CD14-positive monocyte (primary cell): ENCODE measurements at regions not wholly inside any gene's neighbourhood (a gene's known extent, or its start where the extent isn't known, plus 50 kb on each side); places are given as distances from the start of the nearest gene placed in this dataset.

Source experiments
- DNase-seq, 3 donors: peaks; one replicate each; pipeline ENCODE4 v3.0.0-alpha.2; 2011 to 2022
- H2AFZ ChIP-seq: 2 replicates; pipeline ENCODE4 v1.6.0; 2012; ENCODE audit warnings: mild to moderate bottlenecking, low read depth, low read length, inconsistent platforms; ENCODE audit not compliant: insufficient read depth, poor library complexity, severe bottlenecking
- H3K27ac ChIP-seq, 2 donors: 1 replicate in 1 of 2; 2 replicates in 1 of 2; pipeline ENCODE4 v1.5.1; 2012 to 2013; ENCODE audit warnings: low read length in 2 of 2, control low read depth in 1 of 2, inconsistent platforms in 1 of 2, low read depth in 1 of 2, mild to moderate bottlenecking in 1 of 2
- H3K27me3 ChIP-seq, 2 donors: one replicate each; pipeline versions ENCODE4 v1.6.0 to v1.6.1; 2011 to 2013; ENCODE audit warnings: low read length in 2 of 2; ENCODE audit not compliant: control insufficient read depth in 2 of 2, insufficient read depth in 2 of 2
- H3K36me3 ChIP-seq, 2 donors: replicated peaks in 1 of 2; 1 replicate in 1 of 2; 2 replicates in 1 of 2; pipeline versions ENCODE4 v1.5.1 to v1.6.1; 2012 to 2013; ENCODE audit warnings: low read length in 2 of 2, control low read depth in 1 of 2, inconsistent platforms in 1 of 2, mild to moderate bottlenecking in 1 of 2; ENCODE audit not compliant: insufficient read depth in 2 of 2, control insufficient read depth in 1 of 2
- H3K4me1 ChIP-seq, 2 donors: 1 replicate in 1 of 2; 2 replicates in 1 of 2; pipeline versions ENCODE4 v1.5.1 to v1.6.1; 2012 to 2013; ENCODE audit warnings: low read length in 2 of 2, control low read depth in 1 of 2, inconsistent platforms in 1 of 2, mild to moderate bottlenecking in 1 of 2, moderate library complexity in 1 of 2; ENCODE audit not compliant: insufficient read depth in 2 of 2, control insufficient read depth in 1 of 2
- H3K4me2 ChIP-seq: replicated peaks from 2 replicates; pipeline ENCODE3; 2012; ENCODE audit warnings: low read length, moderate library complexity, mild to moderate bottlenecking; ENCODE audit not compliant: poor library complexity, severe bottlenecking; ENCODE audit errors: extremely low read depth
- H3K4me3 ChIP-seq, 3 experiments: fragments of 200-600 bp in 1 of 3; sonication (generic) in 1 of 3; replicated peaks in 1 of 3; 1 replicate in 2 of 3; 2 replicates in 1 of 3; pipeline ENCODE4 v1.5.1; 2011 to 2013; ENCODE audit warnings: low read length in 3 of 3, mild to moderate bottlenecking in 3 of 3, control low read depth in 2 of 3, low read depth in 2 of 3, inconsistent platforms in 1 of 3, moderate library complexity in 1 of 3
- H3K79me2 ChIP-seq: 2 replicates; pipeline ENCODE4 v1.6.0; 2012; ENCODE audit warnings: mild to moderate bottlenecking, control low read depth, inconsistent platforms, low read length, moderate library complexity; ENCODE audit not compliant: insufficient read depth
- H3K9ac ChIP-seq: 2 replicates; pipeline ENCODE4 v1.6.0; 2017; ENCODE audit warnings: low read length, mild to moderate bottlenecking; ENCODE audit not compliant: insufficient read depth, poor library complexity, severe bottlenecking
- H3K9me3 ChIP-seq, 2 donors: replicated peaks in 1 of 2; 1 replicate in 1 of 2; 2 replicates in 1 of 2; pipeline versions ENCODE4 v1.5.1 to v1.6.1; 2012 to 2013; ENCODE audit warnings: low read length in 2 of 2, control low read depth in 1 of 2; ENCODE audit not compliant: control insufficient read depth in 1 of 2, insufficient read depth in 1 of 2
- H4K20me1 ChIP-seq: 2 replicates; pipeline ENCODE4 v1.6.0; 2012; ENCODE audit warnings: mild to moderate bottlenecking, low read length, control low read depth, moderate library complexity; ENCODE audit not compliant: insufficient read depth
- H3K27ac Mint-ChIP-seq, 7 donors: one replicate each; pipeline ENCODE4 v1.8.0; 2020; ENCODE audit warnings: mild to moderate bottlenecking in 7 of 7, mixed read lengths in 7 of 7, moderate library complexity in 6 of 7, inconsistent platforms in 2 of 7
- H3K27me3 Mint-ChIP-seq, 3 donors: one replicate each; pipeline ENCODE4 v1.8.0; 2021 to 2022; ENCODE audit warnings: low read depth in 3 of 3, mild to moderate bottlenecking in 3 of 3, mixed read lengths in 3 of 3, moderate library complexity in 3 of 3, inconsistent platforms in 1 of 3
- H3K36me3 Mint-ChIP-seq, 2 donors: one replicate each; pipeline ENCODE4 v1.8.0; 2020; ENCODE audit warnings: mixed read lengths in 2 of 2, inconsistent platforms in 1 of 2, mild to moderate bottlenecking in 1 of 2
- H3K4me1 Mint-ChIP-seq: one replicate; pipeline ENCODE4 v1.8.0; 2020; ENCODE audit warnings: mild to moderate bottlenecking, mixed read lengths
- H3K4me3 Mint-ChIP-seq, 2 donors: one replicate each; pipeline ENCODE4 v1.8.0; 2020; ENCODE audit warnings: mild to moderate bottlenecking in 2 of 2, mixed read lengths in 2 of 2, moderate library complexity in 1 of 2
- H3K9me3 Mint-ChIP-seq, 7 donors: one replicate each; pipeline ENCODE4 v1.8.0; 2020 to 2022; ENCODE audit warnings: mixed read lengths in 7 of 7, mild to moderate bottlenecking in 6 of 7, moderate library complexity in 6 of 7, inconsistent platforms in 2 of 7
- WGBS: methylation state at CpG from one replicate; pipeline ENCODE4 v1.1.5; 2013; ENCODE audit warnings: missing lambda C conversion rate; ENCODE audit not compliant: insufficient coverage; 5-methylcytosine and 5-hydroxymethylcytosine counted together
- intact Hi-C, 2 donors: fragments of 100-400 bp; cut with micrococcal nuclease; formaldehyde crosslinking; loops; one replicate each; pipeline versions ENCODE4 v1.15.0 to v1.15.1; 2023
- TF ChIP-seq, protein P1 (sequence below): fragments of 200-600 bp; IDR thresholded peaks from one replicate; pipeline ENCODE4 v1.8.0; 2022; ENCODE audit warnings: antibody characterized with exemption, mild to moderate bottlenecking

DNA sequence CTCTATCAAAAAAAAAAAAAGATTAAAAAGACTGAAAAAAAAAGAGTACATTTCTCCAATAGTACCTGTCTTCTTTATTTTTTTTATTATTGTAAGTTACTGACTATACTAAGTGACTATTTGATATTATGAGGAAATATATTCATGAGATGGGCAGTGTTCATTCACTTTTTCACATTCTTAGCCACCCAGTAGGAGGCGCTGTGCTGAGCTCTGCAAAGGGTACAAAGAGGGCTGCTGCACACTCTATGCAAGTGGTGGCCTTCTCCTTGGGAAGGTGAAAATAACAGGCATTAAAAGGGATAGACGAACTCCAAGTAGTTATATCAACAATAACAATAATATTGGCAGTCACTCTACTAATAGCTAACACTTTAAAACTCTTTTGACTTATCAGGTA, 1034.9 kb upstream of the FANCL start:
- H3K4me1 Mint-ChIP-seq: peaks cover 7% of the 10 kb centered on the region
- H4K20me1 ChIP-seq: no peaks in the 10 kb centered on the region
- peaks cover 0 to 3% (median 0%) of the 10 kb centered on the region in 7 donors for H3K9me3 Mint-ChIP-seq
- no peak for DNase-seq
- H3K4me2 ChIP-seq: no peak overlapping the region
- no peaks in the 10 kb centered on the region for H3K79me2 ChIP-seq
- no CpG with 5 or more reads among the region's 2 CpGs for WGBS
- no peaks in the 10 kb centered on the region for H3K9me3 ChIP-seq
- peaks cover 0 to 1% (median 0%) of the 10 kb centered on the region in 3 donors for H3K27me3 Mint-ChIP-seq
- TF ChIP-seq, protein P1, sequence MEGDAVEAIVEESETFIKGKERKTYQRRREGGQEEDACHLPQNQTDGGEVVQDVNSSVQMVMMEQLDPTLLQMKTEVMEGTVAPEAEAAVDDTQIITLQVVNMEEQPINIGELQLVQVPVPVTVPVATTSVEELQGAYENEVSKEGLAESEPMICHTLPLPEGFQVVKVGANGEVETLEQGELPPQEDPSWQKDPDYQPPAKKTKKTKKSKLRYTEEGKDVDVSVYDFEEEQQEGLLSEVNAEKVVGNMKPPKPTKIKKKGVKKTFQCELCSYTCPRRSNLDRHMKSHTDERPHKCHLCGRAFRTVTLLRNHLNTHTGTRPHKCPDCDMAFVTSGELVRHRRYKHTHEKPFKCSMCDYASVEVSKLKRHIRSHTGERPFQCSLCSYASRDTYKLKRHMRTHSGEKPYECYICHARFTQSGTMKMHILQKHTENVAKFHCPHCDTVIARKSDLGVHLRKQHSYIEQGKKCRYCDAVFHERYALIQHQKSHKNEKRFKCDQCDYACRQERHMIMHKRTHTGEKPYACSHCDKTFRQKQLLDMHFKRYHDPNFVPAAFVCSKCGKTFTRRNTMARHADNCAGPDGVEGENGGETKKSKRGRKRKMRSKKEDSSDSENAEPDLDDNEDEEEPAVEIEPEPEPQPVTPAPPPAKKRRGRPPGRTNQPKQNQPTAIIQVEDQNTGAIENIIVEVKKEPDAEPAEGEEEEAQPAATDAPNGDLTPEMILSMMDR: peak; percentile 20
- no peaks in the 10 kb centered on the region for H3K36me3 Mint-ChIP-seq
- no peaks in the 10 kb centered on the region for H3K36me3 ChIP-seq
- intact Hi-C loops: no loop called here
- no peak overlapping the region for H3K9ac ChIP-seq
- H3K27ac Mint-ChIP-seq: no peak overlapping the region
- no peak overlapping the region for H3K27ac ChIP-seq
- no peaks in the 10 kb centered on the region for H3K27me3 ChIP-seq
- no peak overlapping the region for H3K4me3 ChIP-seq
- no peak overlapping the region for H3K4me3 Mint-ChIP-seq
- peaks cover 4 to 5% of the 10 kb centered on the region in 2 donors for H3K4me1 ChIP-seq
- H2AFZ ChIP-seq: no peak overlapping the region

DNA sequence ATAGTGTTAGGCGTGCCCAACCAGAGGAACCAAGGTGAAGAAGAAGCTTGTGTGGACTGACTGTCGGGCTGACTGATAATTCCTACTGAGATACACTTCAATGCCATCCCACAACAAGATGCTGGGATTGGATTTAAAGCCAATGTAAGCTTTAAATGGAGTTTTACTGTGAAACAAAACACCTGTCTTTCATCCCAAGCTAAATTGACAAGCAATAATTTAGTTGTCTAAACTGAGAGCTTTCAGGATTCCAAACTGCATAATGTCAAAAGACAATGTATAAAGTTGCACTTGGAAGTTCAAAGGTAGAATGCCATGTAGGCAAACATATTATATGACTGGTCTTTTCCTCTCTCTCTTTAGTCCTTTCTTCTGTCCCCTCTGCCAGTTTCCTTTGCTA, 1025.3 kb upstream of the FANCL start:
- H3K4me3 ChIP-seq: no peak overlapping the region
- H3K9ac ChIP-seq: no peak overlapping the region
- H3K9me3 ChIP-seq: no peaks in the 10 kb centered on the region
- H3K36me3 ChIP-seq: no peaks in the 10 kb centered on the region
- no peaks in the 10 kb centered on the region for H3K4me1 ChIP-seq
- Mint-ChIP-seq H3K36me3 (no peaks in the 10 kb centered on the region), H3K9me3 (peaks cover 0 to 9% (median 2%) of the 10 kb centered on the region in 7 donors), H3K4me1 (no peaks in the 10 kb centered on the region), H3K4me3 (no peak overlapping the region), H3K27me3 (no peaks in the 10 kb centered on the region), H3K27ac (no peak overlapping the region)
- TF ChIP-seq, protein P1: no peak
- no CpG with 5 or more reads among the region's 2 CpGs for WGBS
- no peaks in the 10 kb centered on the region for H3K79me2 ChIP-seq
- H3K27ac ChIP-seq: no peak overlapping the region
- intact Hi-C loops: no loop called here
- no peaks in the 10 kb centered on the region for H3K27me3 ChIP-seq
- DNase-seq: no peak
- H4K20me1 ChIP-seq: no peaks in the 10 kb centered on the region
- H3K4me2 ChIP-seq: no peak overlapping the region
- H2AFZ ChIP-seq: no peak overlapping the region
